ENCODE measurements at regions not wholly inside any gene's neighbourhood (a gene's known extent, or its start where the extent isn't known, plus 50 kb on each side); places are given as distances from the start of the nearest gene placed in this dataset.

- TF ChIP-seq ZNF384 (IDR thresholded peaks at IDR 0.05) (no peak), HDGF (IDR thresholded peaks at IDR 0.05; ENCODE audit: borderline replicate concordance) (no peak), BHLHE40 (IDR thresholded peaks at IDR 0.05; ENCODE audit: borderline replicate concordance) (no peak), ELF4 (IDR thresholded peaks at IDR 0.05) (no peak), SP1 (IDR thresholded peaks at IDR 0.05) (no peak), FOXA1 (IDR thresholded peaks at IDR 0.05) (no peak), PKNOX1 (IDR thresholded peaks at IDR 0.05) (no peak), SUZ12 (IDR thresholded peaks at IDR 0.05) (no peak), FOXM1 (IDR thresholded peaks at IDR 0.05; ENCODE audit: borderline replicate concordance) (no peak), LEF1 (IDR thresholded peaks at IDR 0.05; ENCODE audit: borderline replicate concordance) (no peak)
Measured at GRCh38 chr20:40963505-40963845, 65.1 kb upstream of the TOP1 start.
